IMR-90 (cell line): ENCODE measurements at regions not wholly inside any gene's neighbourhood (a gene's known extent, or its start where the extent isn't known, plus 50 kb on each side); places are given as distances from the start of the nearest gene placed in this dataset.

Experiments
- ATAC-seq: fragments of 200-7000 bp; cut with Tn5 transposase; 2 replicates; pipeline ENCODE4 v1.9.1; 2020; ENCODE audit warnings: low read depth, mild to moderate bottlenecking, moderate library complexity
- BruUV-seq: library from RNA; stranded (reverse); fragments of 400-500 nt; replicated peaks from 2 replicates; lab custom pipeline; 2021; lab: Mats Ljungman, UMichigan
- CTCF ChIA-PET: fragments of 300-600 bp; formaldehyde crosslinking; extraction: SDS; loops from one replicate; lab custom pipeline; 2021; ENCODE audit warnings: antibody characterized with exemption; lab: Yijun Ruan, JAX
- POLR2A ChIA-PET: fragments of 300-600 bp; sonication (Branson Sonifier 250); formaldehyde crosslinking; loops from one replicate; lab custom pipeline; 2022; ENCODE audit warnings: antibody characterized with exemption; ENCODE audit not compliant: unreplicated experiment; lab: Charles Lee
- DNase-seq: peaks from one replicate; pipeline ENCODE4 v3.0.0; 2013
- H2AFZ ChIP-seq: replicated peaks from 2 replicates; pipeline ENCODE3; 2013; ENCODE audit warnings: low read length, mild to moderate bottlenecking; ENCODE audit not compliant: poor library complexity
- H2AK5ac ChIP-seq: 2 replicates; pipeline ENCODE4 v1.6.1; 2013; ENCODE audit warnings: low read depth, low read length, inconsistent platforms
- H2AK9ac ChIP-seq: replicated peaks from 2 replicates; pipeline ENCODE3; 2013; ENCODE audit warnings: mild to moderate bottlenecking, low read depth, low read length, moderate library complexity; ENCODE audit not compliant: poor library complexity
- H2BK120ac ChIP-seq: 2 replicates; pipeline ENCODE4 v1.6.1; 2013; ENCODE audit warnings: low read depth, low read length, inconsistent platforms
- H2BK15ac ChIP-seq: 3 replicates; pipeline ENCODE4 v1.6.1; 2013; ENCODE audit warnings: low read depth, low read length, inconsistent platforms
- H2BK20ac ChIP-seq: 2 replicates; pipeline ENCODE4 v1.6.1; 2013; ENCODE audit warnings: low read depth, mild to moderate bottlenecking, inconsistent platforms, low read length, moderate library complexity
- H2BK5ac ChIP-seq: 2 replicates; pipeline ENCODE4 v1.6.1; 2013; ENCODE audit warnings: mild to moderate bottlenecking, low read depth, low read length, inconsistent platforms; ENCODE audit not compliant: poor library complexity, severe bottlenecking
- H3K14ac ChIP-seq: replicated peaks from 2 replicates; pipeline ENCODE4 v1.6.1; 2013; ENCODE audit warnings: low read depth, low read length, inconsistent platforms
- H3K18ac ChIP-seq: 2 replicates; pipeline ENCODE4 v1.6.1; 2013; ENCODE audit warnings: low read depth, low read length, control low read depth
- H3K23ac ChIP-seq: 2 replicates; pipeline ENCODE4 v1.6.1; 2013; ENCODE audit warnings: low read depth, low read length, inconsistent platforms
- H3K27ac ChIP-seq: 2 replicates; pipeline ENCODE4 v1.5.1; 2013; ENCODE audit warnings: mild to moderate bottlenecking, control low read depth, low read length; ENCODE audit not compliant: insufficient read depth
- H3K27me3 ChIP-seq: 2 replicates; pipeline ENCODE4 v1.6.1; 2013; ENCODE audit warnings: low read length; ENCODE audit not compliant: control insufficient read depth, insufficient read depth
- H3K36me3 ChIP-seq: 2 replicates; pipeline ENCODE4 v1.6.1; 2013; ENCODE audit warnings: low read length, mixed read lengths; ENCODE audit not compliant: control insufficient read depth, insufficient read depth
- H3K4ac ChIP-seq: 2 replicates; pipeline ENCODE4 v1.6.1; 2013; ENCODE audit warnings: low read depth, low read length, inconsistent platforms
- H3K4me1 ChIP-seq: 2 replicates; pipeline ENCODE4 v1.6.1; 2013; ENCODE audit warnings: low read length, mixed read lengths; ENCODE audit not compliant: control insufficient read depth, insufficient read depth
- H3K4me2 ChIP-seq: 2 replicates; pipeline ENCODE4 v1.6.1; 2013; ENCODE audit warnings: low read depth, mild to moderate bottlenecking, control low read depth, low read length, moderate library complexity
- H3K4me3 ChIP-seq: 2 replicates; pipeline ENCODE4 v1.5.1; 2013; ENCODE audit warnings: low read depth, mild to moderate bottlenecking, control low read depth, low read length, moderate library complexity; ENCODE audit not compliant: insufficient read depth
- H3K56ac ChIP-seq: 2 replicates; pipeline ENCODE4 v1.6.1; 2013; ENCODE audit warnings: low read length, inconsistent platforms; ENCODE audit not compliant: insufficient read depth; ENCODE audit errors: extremely low read depth
- H3K79me1 ChIP-seq, 2 experiments: 2 replicates each; pipeline ENCODE4 v1.6.1; 2013; ENCODE audit warnings: low read length in 2 of 2, inconsistent platforms in 1 of 2, low read depth in 1 of 2
- H3K9ac ChIP-seq: 2 replicates; pipeline ENCODE4 v1.6.1; 2013; ENCODE audit warnings: low read depth, low read length, control low read depth
- H3K9me1 ChIP-seq: 2 replicates; pipeline ENCODE4 v1.6.1; 2013; ENCODE audit warnings: low read length, inconsistent platforms; ENCODE audit not compliant: insufficient read depth
- H3K9me3 ChIP-seq: 2 replicates; pipeline ENCODE4 v1.6.1; 2013; ENCODE audit warnings: low read length; ENCODE audit not compliant: control insufficient read depth, insufficient read depth
- H4K20me1 ChIP-seq: 2 replicates; pipeline ENCODE4 v1.6.1; 2013; ENCODE audit warnings: low read length, inconsistent platforms; ENCODE audit not compliant: insufficient read depth
- H4K5ac ChIP-seq: 2 replicates; pipeline ENCODE4 v1.6.1; 2013; ENCODE audit warnings: mild to moderate bottlenecking, low read depth, low read length, control low read depth
- H4K8ac ChIP-seq, 2 experiments: 2 replicates each; pipeline ENCODE4 v1.6.1; 2013; ENCODE audit warnings: low read depth in 2 of 2, low read length in 2 of 2, control low read depth in 1 of 2, inconsistent platforms in 1 of 2
- H4K91ac ChIP-seq: 2 replicates; pipeline ENCODE4 v1.6.1; 2013; ENCODE audit warnings: low read depth, low read length, inconsistent platforms; ENCODE audit not compliant: insufficient read depth
- FOS ChIP-seq: fragments of 150-350 bp; IDR thresholded peaks from 2 replicates; pipeline ENCODE4 v1.6.1; 2016; ENCODE audit warnings: low read depth, low read length
- MAZ ChIP-seq: IDR thresholded peaks from 2 replicates; pipeline ENCODE4 v1.6.1; 2012; ENCODE audit warnings: low read depth, mild to moderate bottlenecking, low read length, improper control_type of control experiment, moderate library complexity, borderline replicate concordance
- RCOR1 ChIP-seq: IDR thresholded peaks from 2 replicates; pipeline ENCODE4 v1.6.1; 2012; ENCODE audit warnings: mild to moderate bottlenecking, low read length, improper control_type of control experiment; ENCODE audit not compliant: insufficient replicate concordance
- USF2 ChIP-seq: fragments of 150-350 bp; IDR thresholded peaks from 2 replicates; pipeline ENCODE4 v1.6.1; 2017; ENCODE audit warnings: mild to moderate bottlenecking, antibody characterized with exemption, low read length, low read depth
- WGBS, 2 experiments: methylation state at CpG; one replicate each; pipeline versions ENCODE4 v1.1.5 to v1.1.7; 2013; ENCODE audit warnings: missing lambda C conversion rate in 2 of 2; ENCODE audit not compliant: insufficient read length in 1 of 2; ENCODE audit errors: extremely low coverage in 2 of 2; 5-methylcytosine and 5-hydroxymethylcytosine counted together
- dilution Hi-C: fragments of 300-500 bp; cut with HindIII; formaldehyde crosslinking; loops from one replicate; pipeline ENCODE4 v1.14.3; 2018; ENCODE audit warnings: low sequenced_read_pairs; ENCODE audit not compliant: unreplicated experiment
- in situ Hi-C: fragments of 300-500 bp; cut with MboI; formaldehyde crosslinking; loops from 3 replicates; pipeline ENCODE4 v1.14.3; 2019; ENCODE audit warnings: low sequenced_read_pairs, inconsistent platforms, mixed read lengths
- intact Hi-C: fragments of 100-400 bp; cut with micrococcal nuclease; formaldehyde crosslinking; loops from 2 replicates; pipeline ENCODE4 v1.10.0; 2022

- ChIA-PET CTCF (no interaction called here), POLR2A (no interaction called here)
- H3K14ac ChIP-seq = no peak overlapping the region
- peak; percentile 61 for DNase-seq
- no peak overlapping the region for H4K91ac ChIP-seq
- H3K79me1 ChIP-seq = no peaks in the 10 kb centered on the region
- H2AK9ac ChIP-seq = no peak overlapping the region
- peak; percentile 24; the same call in 1 of the 2 replicates for ATAC-seq
- H2BK120ac ChIP-seq = no peak overlapping the region
- H2BK20ac ChIP-seq = no peak overlapping the region
- no peak overlapping the region for H3K23ac ChIP-seq
- no peak overlapping the region for H2AFZ ChIP-seq
- no peak overlapping the region for H4K5ac ChIP-seq
- no peak overlapping the region for H2AK5ac ChIP-seq
- H4K8ac ChIP-seq = no peak overlapping the region
- no peak overlapping the region for H2BK5ac ChIP-seq
- H3K18ac ChIP-seq = no peak overlapping the region
- no peak overlapping the region for H3K4ac ChIP-seq
- H3K4me2 ChIP-seq = no peak overlapping the region
- H3K36me3 ChIP-seq = no peaks in the 10 kb centered on the region
- no peak overlapping the region for H3K4me3 ChIP-seq
- dilution Hi-C loops (no loop called here), intact Hi-C loops (loop anchor here (10.0 kb wide), 1 partner anchor 493 kb away; no protein-coding TSS in a partner anchor), in situ Hi-C loops (no loop called here)
- H3K4me1 ChIP-seq = no peaks in the 10 kb centered on the region
- no peaks in the 10 kb centered on the region for H3K9me3 ChIP-seq
- H3K9ac ChIP-seq = no peak overlapping the region
- TF ChIP-seq RCOR1 (no peak), FOS (no peak), USF2 (no peak), MAZ (no peak)
- no peaks in the 10 kb centered on the region for H3K27me3 ChIP-seq
- no peak overlapping the region for H2BK15ac ChIP-seq
- no CpG with 5 or more reads among the region's 5 CpGs for WGBS, 2 experiments
- no TSS peak for BruUV-seq
- no peaks in the 10 kb centered on the region for H4K20me1 ChIP-seq
- no peak overlapping the region for H3K27ac ChIP-seq
- H3K56ac ChIP-seq = no peak overlapping the region
- no peaks in the 10 kb centered on the region for H3K9me1 ChIP-seq
Observed at GRCh38 chr4:27861802-27862201, 1001.2 kb downstream of the STIM2 start.
